ENCODE measurements at regions not wholly inside any gene's neighbourhood (a gene's known extent, or its start where the extent isn't known, plus 50 kb on each side); places are given as distances from the start of the nearest gene placed in this dataset.
"Not testable (repeated sequence)": the region's sequence is repeated elsewhere in the genome, so short reads cannot be mapped to it uniquely, and the experiment has no call there.

GRCh38 chr10:9828110-9828509 is 1189.6 kb upstream of the CELF2 start:
- no peak for DNase-seq

- DNase-seq: no peak
Observed at GRCh38 chr10:9833942-9834341, 1183.7 kb upstream of the CELF2 start.

GRCh38 chr10:9834434-9834833 is 1183.2 kb upstream of the CELF2 start:
- DNase-seq: no peak

GRCh38 chr10:9845075-9845474 is 1172.6 kb upstream of the CELF2 start:
- DNase-seq: no peak

- DNase-seq: no peak
Observed at GRCh38 chr10:9848278-9848677, 1169.4 kb upstream of the CELF2 start.

- DNase-seq: no peak
Observed at GRCh38 chr10:9848981-9849380, 1168.7 kb upstream of the CELF2 start.

- no peak for DNase-seq
Observed at GRCh38 chr10:9850415-9850814, 1167.3 kb upstream of the CELF2 start.

- DNase-seq: no peak
Observed at GRCh38 chr10:9851808-9852207, 1165.9 kb upstream of the CELF2 start.

- DNase-seq: no peak
Observed at GRCh38 chr10:9853405-9854355, 1164.0 kb upstream of the CELF2 start.

- DNase-seq: not testable (repeated sequence)
Observed at GRCh38 chr10:9855451-9855850, 1162.2 kb upstream of the CELF2 start.

GRCh38 chr10:9858816-9859215 is 1158.9 kb upstream of the CELF2 start:
- no peak for DNase-seq

- DNase-seq: no peak
Observed at GRCh38 chr10:9860045-9860444, 1157.6 kb upstream of the CELF2 start.

GRCh38 chr10:9863559-9864121 is 1154.0 kb upstream of the CELF2 start:
- DNase-seq: no peak

GRCh38 chr10:9868499-9868898 is 1149.2 kb upstream of the CELF2 start:
- DNase-seq: no peak

GRCh38 chr10:9869205-9869604 is 1148.5 kb upstream of the CELF2 start:
- no peak for DNase-seq

- DNase-seq: no peak
Observed at GRCh38 chr10:9869606-9870176, 1148.0 kb upstream of the CELF2 start.

GRCh38 chr10:9875353-9875752 is 1142.3 kb upstream of the CELF2 start:
- DNase-seq: no peak

- no peak for DNase-seq
Observed at GRCh38 chr10:9877978-9878377, 1139.7 kb upstream of the CELF2 start.

GRCh38 chr10:9878383-9878782 is 1139.3 kb upstream of the CELF2 start:
- no peak for DNase-seq

- DNase-seq: no peak
Observed at GRCh38 chr10:9885761-9886160, 1131.9 kb upstream of the CELF2 start.

- DNase-seq: no peak
Observed at GRCh38 chr10:9886772-9887171, 1130.9 kb upstream of the CELF2 start.

- DNase-seq: no peak
Observed at GRCh38 chr10:9895453-9895852, 1122.2 kb upstream of the CELF2 start.

- no peak for DNase-seq
Observed at GRCh38 chr10:9895981-9896380, 1121.7 kb upstream of the CELF2 start.

Data from CD4-positive, alpha-beta T cell treated with Interferon alpha-2 for 1 hour (primary cell).